ENCODE measurements at regions not wholly inside any gene's neighbourhood (a gene's known extent, or its start where the extent isn't known, plus 50 kb on each side); places are given as distances from the start of the nearest gene placed in this dataset.

- Mint-ChIP-seq H3K9me3 (no peaks in the 10 kb centered on the region), H3K36me3 (no peaks in the 10 kb centered on the region), H3K27ac (no peak overlapping the region), H3K4me3 (no peak overlapping the region), H3K27me3 (peaks cover 2% of the 10 kb centered on the region), H3K4me1 (no peaks in the 10 kb centered on the region)
- POLR2A ChIA-PET = no interaction called here
- no peak for ATAC-seq (ENCODE audit: low read depth)
- no peak for DNase-seq
Measured at GRCh38 chr2:71777946-71778345, 324.6 kb downstream of the DYSF start.

GRCh38 chr2:71776227-71776626, 322.9 kb downstream of the DYSF start:
- POLR2A ChIA-PET = no interaction called here
- Mint-ChIP-seq H3K4me1 (no peaks in the 10 kb centered on the region), H3K9me3 (no peaks in the 10 kb centered on the region), H3K27ac (no peak overlapping the region), H3K4me3 (no peak overlapping the region), H3K27me3 (peaks cover 2% of the 10 kb centered on the region), H3K36me3 (no peaks in the 10 kb centered on the region)
- DNase-seq (no peak), ATAC-seq (ENCODE audit: low read depth) (no peak)

DNA sequence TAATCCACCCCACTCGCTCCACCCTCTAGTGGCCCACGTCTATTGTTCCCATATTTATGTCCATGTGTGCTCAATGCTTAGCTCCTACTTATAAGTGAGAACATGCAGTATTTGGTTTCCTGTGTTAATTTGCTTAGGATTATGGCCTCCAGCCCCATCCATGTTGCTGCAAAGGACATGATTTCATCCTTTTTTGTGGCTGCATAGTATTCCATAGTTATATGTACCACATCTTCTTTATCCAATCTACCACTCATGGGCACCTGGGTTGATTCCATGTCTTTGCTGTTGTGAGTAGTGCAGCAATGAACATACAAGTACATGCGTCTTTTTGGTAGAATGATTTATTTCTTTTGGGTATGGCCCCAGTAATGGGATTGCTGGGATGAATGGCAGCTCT, 319.9 kb downstream of the DYSF start:
- H3K9me3 Mint-ChIP-seq = no peaks in the 10 kb centered on the region
- peaks cover 2% of the 10 kb centered on the region for H3K27me3 Mint-ChIP-seq
- H3K4me1 Mint-ChIP-seq = no peaks in the 10 kb centered on the region
- H3K4me3 Mint-ChIP-seq = no peak overlapping the region
- ATAC-seq (ENCODE audit: low read depth) (no peak), DNase-seq (no peak)
- H3K36me3 Mint-ChIP-seq = no peaks in the 10 kb centered on the region
- POLR2A ChIA-PET = no interaction called here
- H3K27ac Mint-ChIP-seq = no peak overlapping the region

DNA sequence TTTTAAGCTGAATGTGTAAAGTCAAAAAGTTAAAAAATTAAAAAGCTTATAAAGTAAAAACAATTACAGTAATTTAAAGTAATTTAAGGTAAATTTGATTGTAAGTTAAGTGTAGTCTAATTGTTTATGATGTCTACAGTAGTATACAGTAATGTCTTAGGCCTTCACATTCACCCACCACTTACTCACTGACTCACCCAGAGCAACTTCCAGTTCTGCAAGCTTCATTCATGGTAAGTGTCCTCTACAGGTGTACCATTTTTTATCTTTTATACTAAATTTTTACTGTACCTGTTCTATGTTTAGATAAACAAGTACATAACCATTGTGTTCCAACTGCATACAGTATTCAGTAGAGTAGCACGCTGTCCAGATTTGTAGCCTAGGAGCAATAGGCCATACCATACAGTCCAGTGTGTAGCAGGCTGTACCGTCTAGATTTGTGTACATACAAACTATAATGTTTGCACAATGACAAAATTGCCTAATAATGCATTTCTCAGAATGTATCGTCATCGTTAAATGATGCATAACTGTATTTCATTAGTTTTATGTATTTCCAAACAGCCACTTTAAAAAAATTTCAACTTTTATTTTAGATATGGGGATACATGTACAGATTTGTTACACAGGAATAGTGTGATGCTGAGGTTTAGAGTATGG, 319.3 kb downstream of the DYSF start:
- Mint-ChIP-seq H3K4me3 (no peak overlapping the region), H3K36me3 (no peaks in the 10 kb centered on the region), H3K4me1 (no peaks in the 10 kb centered on the region), H3K27me3 (peaks cover 2% of the 10 kb centered on the region), H3K9me3 (no peaks in the 10 kb centered on the region), H3K27ac (no peak overlapping the region)
- POLR2A ChIA-PET = no interaction called here
- DNase-seq (no peak), ATAC-seq (ENCODE audit: low read depth) (no peak)

DNA sequence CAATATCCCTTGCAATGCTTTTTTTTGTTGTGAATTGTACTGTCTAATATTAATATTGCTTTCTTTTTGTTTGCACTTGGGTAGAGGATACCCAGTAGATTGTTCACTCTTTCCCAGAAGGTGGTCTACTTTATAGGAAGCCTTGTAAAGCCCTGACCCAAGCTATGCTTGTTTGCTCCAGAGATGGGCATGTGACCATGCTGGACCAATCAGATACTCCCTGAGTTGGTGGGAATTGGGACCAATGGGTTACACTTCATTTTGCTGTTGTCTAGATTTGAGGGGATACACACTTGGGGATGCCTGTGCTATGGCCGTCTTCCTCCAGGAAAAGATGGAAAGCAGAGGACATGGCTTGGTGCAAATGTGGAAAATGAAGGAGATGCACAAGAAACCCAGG, 314.3 kb downstream of the DYSF start:
- POLR2A ChIA-PET = no interaction called here
- Mint-ChIP-seq H3K36me3 (no peaks in the 10 kb centered on the region), H3K4me3 (no peak overlapping the region), H3K27me3 (no peaks in the 10 kb centered on the region), H3K4me1 (no peaks in the 10 kb centered on the region), H3K27ac (no peak overlapping the region), H3K9me3 (no peaks in the 10 kb centered on the region)
- ATAC-seq (ENCODE audit: low read depth) = no peak
- no peak for DNase-seq

GRCh38 chr2:71759060-71759459, 305.7 kb downstream of the DYSF start:
- Mint-ChIP-seq H3K9me3 (no peaks in the 10 kb centered on the region), H3K36me3 (no peaks in the 10 kb centered on the region), H3K27me3 (peaks cover 5% of the 10 kb centered on the region), H3K4me1 (no peaks in the 10 kb centered on the region), H3K27ac (no peak overlapping the region), H3K4me3 (no peak overlapping the region)
- no peak for DNase-seq
- no peak for ATAC-seq (ENCODE audit: low read depth)
- POLR2A ChIA-PET = no interaction called here

DNA sequence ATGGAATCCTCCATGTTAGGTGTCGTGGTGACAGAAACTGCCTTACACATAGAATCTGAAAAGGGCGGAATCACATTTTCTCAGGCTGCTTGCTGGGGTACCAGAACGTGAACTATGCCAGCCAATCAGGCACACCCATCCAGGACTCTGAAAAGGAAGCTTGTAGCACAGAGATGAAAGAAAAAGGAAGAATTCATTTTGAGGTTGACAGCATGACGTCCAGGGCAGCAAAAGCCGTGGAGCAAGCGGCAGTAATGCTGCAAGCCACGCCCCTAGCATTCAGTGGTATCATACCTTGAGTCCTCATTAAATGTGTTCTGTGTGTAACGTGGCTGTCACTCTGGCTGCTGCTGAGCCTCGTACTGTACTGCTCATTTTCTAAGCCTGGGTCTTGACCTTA, 304.0 kb downstream of the DYSF start:
- POLR2A ChIA-PET = no interaction called here
- Mint-ChIP-seq H3K4me1 (no peaks in the 10 kb centered on the region), H3K9me3 (peaks cover 1% of the 10 kb centered on the region), H3K4me3 (no peak overlapping the region), H3K27ac (no peak overlapping the region), H3K36me3 (no peaks in the 10 kb centered on the region), H3K27me3 (peaks cover 5% of the 10 kb centered on the region)
- ATAC-seq (ENCODE audit: low read depth) (no peak), DNase-seq (no peak)

GRCh38 chr2:71756280-71756906, 303.0 kb downstream of the DYSF start:
- ATAC-seq (ENCODE audit: low read depth) = no peak
- Mint-ChIP-seq H3K27me3 (peaks cover 5% of the 10 kb centered on the region), H3K4me3 (no peak overlapping the region), H3K9me3 (peaks cover 1% of the 10 kb centered on the region), H3K36me3 (no peaks in the 10 kb centered on the region), H3K4me1 (no peaks in the 10 kb centered on the region), H3K27ac (no peak overlapping the region)
- POLR2A ChIA-PET = no interaction called here
- DNase-seq = no peak

- peaks cover 3% of the 10 kb centered on the region for H3K9me3 Mint-ChIP-seq
- POLR2A ChIA-PET = no interaction called here
- DNase-seq (no peak), ATAC-seq (ENCODE audit: low read depth) (no peak)
- H3K27me3 Mint-ChIP-seq = peaks cover 2% of the 10 kb centered on the region
- no peak overlapping the region for H3K27ac Mint-ChIP-seq
- no peak overlapping the region for H3K4me3 Mint-ChIP-seq
- no peaks in the 10 kb centered on the region for H3K36me3 Mint-ChIP-seq
- no peaks in the 10 kb centered on the region for H3K4me1 Mint-ChIP-seq
Measured at GRCh38 chr2:71751590-71751989, 298.2 kb downstream of the DYSF start.

DNA sequence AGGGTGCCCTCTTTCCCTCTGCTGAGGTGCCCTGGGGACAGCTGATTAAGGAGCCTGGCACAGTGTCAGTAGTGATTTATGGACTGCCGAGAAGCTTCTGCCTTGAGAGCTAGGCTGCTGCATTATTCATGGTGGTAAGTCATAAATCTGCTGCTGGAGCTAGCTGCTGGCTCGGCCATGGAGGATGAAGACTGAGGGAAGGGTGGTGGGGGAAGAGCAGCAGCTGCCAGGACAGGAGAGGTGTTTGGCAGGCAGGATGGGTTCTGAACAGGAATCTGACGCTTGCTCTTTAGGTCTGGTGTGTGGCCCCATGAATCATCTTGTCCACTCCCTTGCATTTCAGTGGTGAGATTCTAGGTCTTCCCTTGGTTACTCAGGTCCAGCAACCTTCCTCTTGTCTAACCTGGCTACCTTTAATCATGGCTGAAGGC, 296.3 kb downstream of the DYSF start:
- Mint-ChIP-seq H3K4me3 (no peak overlapping the region), H3K27me3 (peaks cover 2% of the 10 kb centered on the region), H3K36me3 (no peaks in the 10 kb centered on the region), H3K4me1 (no peaks in the 10 kb centered on the region), H3K27ac (no peak overlapping the region), H3K9me3 (peaks cover 3% of the 10 kb centered on the region)
- POLR2A ChIA-PET = no interaction called here
- ATAC-seq (ENCODE audit: low read depth) = no peak
- no peak for DNase-seq

DNA sequence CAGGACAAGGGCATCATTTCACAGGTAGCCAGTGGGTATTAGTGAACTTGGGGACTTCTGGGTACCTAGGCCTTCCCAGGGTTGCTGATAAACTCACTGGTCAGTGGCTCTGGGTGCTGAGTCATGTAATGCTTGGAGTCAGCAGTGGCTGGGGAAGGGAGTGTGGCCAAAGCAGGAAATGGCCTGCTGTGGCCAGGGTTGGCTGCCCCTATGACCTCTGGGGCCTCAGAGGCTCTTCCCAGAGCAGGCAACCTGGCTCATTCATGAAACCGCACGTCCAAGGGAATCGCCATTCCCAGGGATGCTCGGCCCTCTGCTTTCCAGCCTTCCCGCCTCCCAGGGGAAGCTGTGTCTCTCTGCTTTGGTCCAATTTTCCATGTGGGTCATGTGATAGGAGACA, 294.9 kb downstream of the DYSF start:
- no peak for DNase-seq
- POLR2A ChIA-PET = no interaction called here
- H3K27me3 Mint-ChIP-seq = peaks cover 2% of the 10 kb centered on the region

DNA sequence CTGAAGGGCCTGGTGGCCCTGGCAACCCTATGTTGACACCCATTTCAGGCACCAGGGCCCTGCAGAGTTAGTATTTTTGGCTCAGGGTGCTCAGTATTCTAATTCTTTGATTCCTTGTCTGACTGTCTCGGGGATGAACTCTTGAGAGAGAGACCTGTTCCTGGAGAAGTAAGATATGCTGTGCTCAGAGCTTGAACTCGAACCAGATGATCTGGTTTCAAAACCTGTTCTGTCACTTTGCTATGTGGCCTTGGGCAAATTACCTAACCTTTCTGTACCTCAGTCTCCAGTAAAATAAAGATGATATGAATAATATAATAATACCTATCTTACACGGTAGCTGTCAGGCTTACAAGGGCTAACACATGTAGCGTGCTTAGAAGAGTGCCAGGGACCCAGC, 294.2 kb downstream of the DYSF start:
- Mint-ChIP-seq H3K27ac (no peak overlapping the region), H3K27me3 (peaks cover 2% of the 10 kb centered on the region), H3K9me3 (peaks cover 2% of the 10 kb centered on the region), H3K36me3 (no peaks in the 10 kb centered on the region), H3K4me1 (no peaks in the 10 kb centered on the region), H3K4me3 (no peak overlapping the region)
- ATAC-seq (ENCODE audit: low read depth) = no peak
- no peak for DNase-seq
- POLR2A ChIA-PET = no interaction called here

More for the DNA sequence above, 294.9 kb downstream of the DYSF start:
- Mint-ChIP-seq H3K4me1 (no peaks in the 10 kb centered on the region), H3K4me3 (no peak overlapping the region), H3K9me3 (peaks cover 2% of the 10 kb centered on the region), H3K36me3 (no peaks in the 10 kb centered on the region), H3K27ac (no peak overlapping the region)
- ATAC-seq (ENCODE audit: low read depth) = no peak

- no peak overlapping the region for H3K27ac Mint-ChIP-seq
- ATAC-seq (ENCODE audit: low read depth) = no peak
- no peaks in the 10 kb centered on the region for H3K36me3 Mint-ChIP-seq
- POLR2A ChIA-PET = no interaction called here
- no peak overlapping the region for H3K4me3 Mint-ChIP-seq
- no peaks in the 10 kb centered on the region for H3K4me1 Mint-ChIP-seq
- no peak for DNase-seq
- H3K27me3 Mint-ChIP-seq = peaks cover 2% of the 10 kb centered on the region
- peaks cover 2% of the 10 kb centered on the region for H3K9me3 Mint-ChIP-seq
Measured at GRCh38 chr2:71746946-71747501, 293.7 kb downstream of the DYSF start.

- peaks cover 2% of the 10 kb centered on the region for H3K9me3 Mint-ChIP-seq
- H3K4me3 Mint-ChIP-seq = no peak overlapping the region
- H3K4me1 Mint-ChIP-seq = no peaks in the 10 kb centered on the region
- ATAC-seq (ENCODE audit: low read depth) (no peak), DNase-seq (no peak)
- no peaks in the 10 kb centered on the region for H3K36me3 Mint-ChIP-seq
- no peak overlapping the region for H3K27ac Mint-ChIP-seq
- POLR2A ChIA-PET = no interaction called here
- peaks cover 3% of the 10 kb centered on the region for H3K27me3 Mint-ChIP-seq
Measured at GRCh38 chr2:71744781-71745180, 291.4 kb downstream of the DYSF start.

Measured in activated naive CD8-positive, alpha-beta T cell treated with anti-CD3 and anti-CD28 coated beads, Interleukin-2, amount 10 ng/mL, durations not matched to agents 7 days and 5 days (primary cell).